ENCODE measurements at regions not wholly inside any gene's neighbourhood (a gene's known extent, or its start where the extent isn't known, plus 50 kb on each side); places are given as distances from the start of the nearest gene placed in this dataset.

GRCh38 chr2:138428710-138429440, 72.7 kb upstream of the SPOPL start:
- no peaks in the 10 kb centered on the region for H3K36me3 ChIP-seq (ENCODE audit: control insufficient read depth, insufficient read depth, low read length)
- no peak overlapping the region for H2AFZ ChIP-seq
- H3K9me3 ChIP-seq (ENCODE audit: control insufficient read depth, low read length) = no peaks in the 10 kb centered on the region
- TF ChIP-seq CTCF (IDR thresholded peaks at IDR 0.05) = no peak
- H3K27me3 ChIP-seq (ENCODE audit: control insufficient read depth, insufficient read depth, low read length) = no peaks in the 10 kb centered on the region
- H3K4me2 ChIP-seq (ENCODE audit: low read length) = no peak overlapping the region
- no peak overlapping the region for H3K4me3 ChIP-seq (ENCODE audit: low read depth, low read length)
- H3K79me2 ChIP-seq = no peaks in the 10 kb centered on the region
- H3K27ac ChIP-seq = no peak overlapping the region
- H3K9ac ChIP-seq = no peak overlapping the region
- no peaks in the 10 kb centered on the region for H3K4me1 ChIP-seq

GRCh38 chr2:138430181-138430580, 71.4 kb upstream of the SPOPL start:
- Histone ChIP-seq H3K4me3 (ENCODE audit: low read depth, low read length) (no peak overlapping the region), H3K9ac (no peak overlapping the region), H3K27ac (no peak overlapping the region), H3K27me3 (ENCODE audit: control insufficient read depth, insufficient read depth, low read length) (no peaks in the 10 kb centered on the region), H3K36me3 (ENCODE audit: control insufficient read depth, insufficient read depth, low read length) (no peaks in the 10 kb centered on the region), H3K79me2 (no peaks in the 10 kb centered on the region), H2AFZ (no peak overlapping the region), H3K4me2 (ENCODE audit: low read length) (no peak overlapping the region), H3K9me3 (ENCODE audit: control insufficient read depth, low read length) (no peaks in the 10 kb centered on the region), H3K4me1 (peaks cover 8% of the 10 kb centered on the region)
- no peak for TF ChIP-seq CTCF (IDR thresholded peaks at IDR 0.05)

GRCh38 chr2:138432971-138433370, 68.6 kb upstream of the SPOPL start:
- TF ChIP-seq CTCF (IDR thresholded peaks at IDR 0.05) = no peak
- Histone ChIP-seq H3K9ac (no peak overlapping the region), H3K9me3 (ENCODE audit: control insufficient read depth, low read length) (no peaks in the 10 kb centered on the region), H3K36me3 (ENCODE audit: control insufficient read depth, insufficient read depth, low read length) (no peaks in the 10 kb centered on the region), H3K4me2 (ENCODE audit: low read length) (no peak overlapping the region), H3K79me2 (no peaks in the 10 kb centered on the region), H2AFZ (no peak overlapping the region), H3K27ac (no peak overlapping the region), H3K27me3 (ENCODE audit: control insufficient read depth, insufficient read depth, low read length) (no peaks in the 10 kb centered on the region), H3K4me3 (ENCODE audit: low read depth, low read length) (no peak overlapping the region), H3K4me1 (peaks cover 8% of the 10 kb centered on the region)

GRCh38 chr2:138433995-138434951, 67.3 kb upstream of the SPOPL start:
- no peaks in the 10 kb centered on the region for H3K27me3 ChIP-seq (ENCODE audit: control insufficient read depth, insufficient read depth, low read length)
- H3K36me3 ChIP-seq (ENCODE audit: control insufficient read depth, insufficient read depth, low read length) = no peaks in the 10 kb centered on the region
- H3K79me2 ChIP-seq = no peaks in the 10 kb centered on the region
- no peak for TF ChIP-seq CTCF (IDR thresholded peaks at IDR 0.05)
- no peak overlapping the region for H2AFZ ChIP-seq
- no peak overlapping the region for H3K9ac ChIP-seq
- H3K4me2 ChIP-seq (ENCODE audit: low read length) = no peak overlapping the region
- no peak overlapping the region for H3K4me3 ChIP-seq (ENCODE audit: low read depth, low read length)
- H3K27ac ChIP-seq = no peak overlapping the region
- H3K9me3 ChIP-seq (ENCODE audit: control insufficient read depth, low read length) = no peaks in the 10 kb centered on the region
- H3K4me1 ChIP-seq = peaks cover 8% of the 10 kb centered on the region

Measured in parathyroid adenoma (tissue), 2 donors.